Liver (tissue), 8 donors: ENCODE measurements at regions not wholly inside any gene's neighbourhood (a gene's known extent, or its start where the extent isn't known, plus 50 kb on each side); places are given as distances from the start of the nearest gene placed in this dataset.

Experiments used
- DNase-seq: peaks from one replicate; pipeline ENCODE4 v3.0.0-alpha.2; 2017; ENCODE audit warnings: low spot score
- H3K27ac ChIP-seq, 2 donors: one replicate each; pipeline ENCODE4 v1.7.0; 2013; ENCODE audit warnings: inconsistent platforms in 2 of 2, low read length in 2 of 2, control low read depth in 1 of 2, low read depth in 1 of 2, mild to moderate bottlenecking in 1 of 2
- H3K27me3 ChIP-seq, 4 donors: one replicate each; pipeline versions ENCODE4 v1.6.1 to v1.7.0; 2013; ENCODE audit warnings: low read length in 3 of 4, inconsistent platforms in 1 of 4, mild to moderate bottlenecking in 1 of 4, moderate library complexity in 1 of 4; ENCODE audit not compliant: control insufficient read depth in 4 of 4, insufficient read depth in 4 of 4
- H3K36me3 ChIP-seq, 4 donors: one replicate each; pipeline versions ENCODE4 v1.6.1 to v1.7.0; 2013; ENCODE audit warnings: low read length in 3 of 4, mild to moderate bottlenecking in 3 of 4, low read depth in 1 of 4, moderate library complexity in 1 of 4; ENCODE audit not compliant: control insufficient read depth in 4 of 4, insufficient read depth in 3 of 4
- H3K4me1 ChIP-seq, 4 donors: one replicate each; pipeline versions ENCODE4 v1.6.1 to v1.7.0; 2013; ENCODE audit warnings: low read length in 3 of 4, mild to moderate bottlenecking in 3 of 4, moderate library complexity in 1 of 4; ENCODE audit not compliant: control insufficient read depth in 4 of 4, insufficient read depth in 4 of 4
- H3K4me3 ChIP-seq, 3 donors: one replicate each; pipeline versions ENCODE4 v1.6.1 to v1.7.0; 2013; ENCODE audit warnings: low read length in 3 of 3, control low read depth in 1 of 3, low read depth in 1 of 3, mild to moderate bottlenecking in 1 of 3
- H3K9ac ChIP-seq, 2 donors: one replicate each; pipeline ENCODE4 v1.7.0; 2013; ENCODE audit warnings: low read length in 2 of 2, mild to moderate bottlenecking in 2 of 2, moderate library complexity in 2 of 2, control low read depth in 1 of 2, low read depth in 1 of 2
- H3K9me3 ChIP-seq, 4 donors: one replicate each; pipeline versions ENCODE4 v1.6.1 to v1.7.0; 2013; ENCODE audit warnings: low read length in 3 of 4; ENCODE audit not compliant: control insufficient read depth in 4 of 4
- EGR1 ChIP-seq, 2 donors: IDR thresholded peaks; 2 replicates each; pipeline ENCODE4 v1.6.1; 2016 to 2018; ENCODE audit warnings: antibody characterized with exemption in 2 of 2, low read depth in 2 of 2
- FOXA1 ChIP-seq: IDR thresholded peaks from 2 replicates; pipeline ENCODE4 v1.6.1; 2016; ENCODE audit warnings: antibody characterized with exemption
- GABPA ChIP-seq, 2 donors: IDR thresholded peaks in 1 of 2; conservative IDR thresholded peaks in 1 of 2; 2 replicates each; pipeline ENCODE4 v1.6.1; 2016; ENCODE audit warnings: antibody characterized with exemption in 2 of 2, mild to moderate bottlenecking in 1 of 2, moderate library complexity in 1 of 2
- HNF4A ChIP-seq, 2 donors: conservative IDR thresholded peaks; 2 replicates each; pipeline ENCODE4 v1.6.1; 2016; ENCODE audit warnings: antibody characterized with exemption in 2 of 2, mild to moderate bottlenecking in 2 of 2
- HNF4G ChIP-seq: IDR thresholded peaks from 2 replicates; pipeline ENCODE4 v1.6.1; 2016; ENCODE audit warnings: antibody characterized with exemption
- JUND ChIP-seq, 2 donors: IDR thresholded peaks; 2 replicates each; pipeline ENCODE4 v1.6.1; 2016; ENCODE audit warnings: antibody characterized with exemption in 2 of 2
- NR2F2 ChIP-seq: IDR thresholded peaks from 2 replicates; pipeline ENCODE4 v1.6.1; 2016; ENCODE audit warnings: antibody characterized with exemption
- RAD21 ChIP-seq, 2 donors: IDR thresholded peaks; 2 replicates each; pipeline ENCODE4 v1.6.1; 2016; ENCODE audit warnings: antibody characterized with exemption in 2 of 2, mild to moderate bottlenecking in 2 of 2
- RXRA ChIP-seq, 2 donors: IDR thresholded peaks; 2 replicates each; pipeline ENCODE4 v1.6.1; 2017 to 2018; ENCODE audit warnings: antibody characterized with exemption in 2 of 2, mild to moderate bottlenecking in 1 of 2
- SP1 ChIP-seq: IDR thresholded peaks from 2 replicates; pipeline ENCODE4 v1.6.1; 2018; ENCODE audit warnings: antibody characterized with exemption, mild to moderate bottlenecking
- TAF1 ChIP-seq: conservative IDR thresholded peaks from 2 replicates; pipeline ENCODE4 v1.6.1; 2016; ENCODE audit warnings: antibody characterized with exemption, mild to moderate bottlenecking
- YY1 ChIP-seq: IDR thresholded peaks from 2 replicates; pipeline ENCODE4 v1.6.1; 2016; ENCODE audit warnings: antibody characterized with exemption, mild to moderate bottlenecking
- WGBS: extraction: QIAGEN DNeasy Blood & Tissue Kit; methylation state at CpG from one replicate; pipeline ENCODE4 v1.1.7; 2013; 5-methylcytosine and 5-hydroxymethylcytosine counted together
- TF ChIP-seq, protein P1 (sequence below): fragments of 150-350 bp; IDR thresholded peaks from 2 replicates; pipeline ENCODE4 v1.5.1; 2017; ENCODE audit warnings: improper control_type of control experiment, low read depth, low read length; ENCODE audit not compliant: missing input control
- TF ChIP-seq, protein P2 (sequence below): IDR thresholded peaks from 2 replicates; pipeline ENCODE4 v1.6.1; 2016; ENCODE audit warnings: antibody characterized with exemption
- TF ChIP-seq, protein P3 (sequence below): IDR thresholded peaks from 2 replicates; pipeline ENCODE4 v1.6.1; 2016; ENCODE audit warnings: antibody characterized with exemption, mild to moderate bottlenecking
- donor health status: healthy.
- donor health status: healthy.
- donor health status: healthy.
- donor health status: healthy.
- donor health status: healthy.

DNA sequence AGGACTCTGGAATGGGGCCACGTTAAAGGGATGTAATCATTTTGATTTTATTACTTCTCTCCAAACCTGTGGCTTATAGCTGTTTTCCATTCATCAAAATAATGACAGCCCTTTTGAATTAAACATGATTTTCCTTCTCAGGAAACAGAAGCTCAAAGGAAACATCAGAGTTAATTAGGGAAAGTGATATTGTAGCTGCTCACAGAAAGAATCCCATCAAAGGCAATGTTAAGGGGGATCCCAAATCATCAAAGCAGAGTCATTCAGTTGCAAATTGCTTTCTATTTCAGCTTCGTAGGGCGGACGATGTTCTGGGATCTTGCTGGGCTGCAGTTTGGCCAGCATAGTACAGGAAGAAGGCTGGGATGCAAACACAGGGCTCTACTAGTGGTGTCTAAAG is 563.2 kb downstream of the CCSER2 start:
- Histone ChIP-seq H3K36me3 (no peaks in the 10 kb centered on the region), H3K27me3 (no peaks in the 10 kb centered on the region), H3K4me3 (no peak overlapping the region), H3K4me1 (no peaks in the 10 kb centered on the region), H3K27ac (no peak overlapping the region), H3K9ac (no peak overlapping the region), H3K9me3 (no peaks in the 10 kb centered on the region)
- TF ChIP-seq RXRA (IDR thresholded peaks at IDR 0.05) (no peak), FOXA1 (no peak), SP1 (no peak), RAD21 (IDR thresholded peaks at IDR 0.05) (no peak), TAF1 (no peak), HNF4G (no peak), JUND (IDR thresholded peaks at IDR 0.05) (no peak), YY1 (no peak)
- TF ChIP-seq, protein P1, sequence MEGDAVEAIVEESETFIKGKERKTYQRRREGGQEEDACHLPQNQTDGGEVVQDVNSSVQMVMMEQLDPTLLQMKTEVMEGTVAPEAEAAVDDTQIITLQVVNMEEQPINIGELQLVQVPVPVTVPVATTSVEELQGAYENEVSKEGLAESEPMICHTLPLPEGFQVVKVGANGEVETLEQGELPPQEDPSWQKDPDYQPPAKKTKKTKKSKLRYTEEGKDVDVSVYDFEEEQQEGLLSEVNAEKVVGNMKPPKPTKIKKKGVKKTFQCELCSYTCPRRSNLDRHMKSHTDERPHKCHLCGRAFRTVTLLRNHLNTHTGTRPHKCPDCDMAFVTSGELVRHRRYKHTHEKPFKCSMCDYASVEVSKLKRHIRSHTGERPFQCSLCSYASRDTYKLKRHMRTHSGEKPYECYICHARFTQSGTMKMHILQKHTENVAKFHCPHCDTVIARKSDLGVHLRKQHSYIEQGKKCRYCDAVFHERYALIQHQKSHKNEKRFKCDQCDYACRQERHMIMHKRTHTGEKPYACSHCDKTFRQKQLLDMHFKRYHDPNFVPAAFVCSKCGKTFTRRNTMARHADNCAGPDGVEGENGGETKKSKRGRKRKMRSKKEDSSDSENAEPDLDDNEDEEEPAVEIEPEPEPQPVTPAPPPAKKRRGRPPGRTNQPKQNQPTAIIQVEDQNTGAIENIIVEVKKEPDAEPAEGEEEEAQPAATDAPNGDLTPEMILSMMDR, result no peak
- TF ChIP-seq, protein P2, sequence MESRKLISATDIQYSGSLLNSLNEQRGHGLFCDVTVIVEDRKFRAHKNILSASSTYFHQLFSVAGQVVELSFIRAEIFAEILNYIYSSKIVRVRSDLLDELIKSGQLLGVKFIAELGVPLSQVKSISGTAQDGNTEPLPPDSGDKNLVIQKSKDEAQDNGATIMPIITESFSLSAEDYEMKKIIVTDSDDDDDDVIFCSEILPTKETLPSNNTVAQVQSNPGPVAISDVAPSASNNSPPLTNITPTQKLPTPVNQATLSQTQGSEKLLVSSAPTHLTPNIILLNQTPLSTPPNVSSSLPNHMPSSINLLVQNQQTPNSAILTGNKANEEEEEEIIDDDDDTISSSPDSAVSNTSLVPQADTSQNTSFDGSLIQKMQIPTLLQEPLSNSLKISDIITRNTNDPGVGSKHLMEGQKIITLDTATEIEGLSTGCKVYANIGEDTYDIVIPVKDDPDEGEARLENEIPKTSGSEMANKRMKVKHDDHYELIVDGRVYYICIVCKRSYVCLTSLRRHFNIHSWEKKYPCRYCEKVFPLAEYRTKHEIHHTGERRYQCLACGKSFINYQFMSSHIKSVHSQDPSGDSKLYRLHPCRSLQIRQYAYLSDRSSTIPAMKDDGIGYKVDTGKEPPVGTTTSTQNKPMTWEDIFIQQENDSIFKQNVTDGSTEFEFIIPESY, result no peak
- 70% methylated on average over 4 of the region's 4 CpGs for WGBS
- no peak for DNase-seq

DNA sequence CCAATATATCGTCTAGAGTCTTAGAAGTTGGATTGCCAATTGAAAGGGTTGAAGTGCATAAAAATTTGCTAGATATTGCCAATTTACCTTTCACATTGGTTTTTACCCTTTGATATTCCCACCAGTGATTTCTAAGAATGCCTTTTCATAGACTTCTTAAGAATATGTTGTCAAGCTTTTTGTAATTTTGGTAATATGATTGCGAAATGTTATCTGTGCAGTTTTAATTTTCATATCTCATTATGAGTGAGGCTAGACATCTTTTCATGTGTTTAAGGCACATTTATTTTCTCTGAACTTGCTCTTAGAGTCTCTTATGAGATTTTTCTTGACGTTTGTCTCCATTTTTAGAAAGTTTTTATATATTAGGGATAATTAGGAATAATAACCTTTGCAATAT is 567.2 kb downstream of the CCSER2 start:
- H3K9me3 ChIP-seq, result no peaks in the 10 kb centered on the region
- WGBS, result 61% methylated on average over 3 of the region's 3 CpGs
- H3K4me3 ChIP-seq, result no peak overlapping the region
- TF ChIP-seq, protein P3, sequence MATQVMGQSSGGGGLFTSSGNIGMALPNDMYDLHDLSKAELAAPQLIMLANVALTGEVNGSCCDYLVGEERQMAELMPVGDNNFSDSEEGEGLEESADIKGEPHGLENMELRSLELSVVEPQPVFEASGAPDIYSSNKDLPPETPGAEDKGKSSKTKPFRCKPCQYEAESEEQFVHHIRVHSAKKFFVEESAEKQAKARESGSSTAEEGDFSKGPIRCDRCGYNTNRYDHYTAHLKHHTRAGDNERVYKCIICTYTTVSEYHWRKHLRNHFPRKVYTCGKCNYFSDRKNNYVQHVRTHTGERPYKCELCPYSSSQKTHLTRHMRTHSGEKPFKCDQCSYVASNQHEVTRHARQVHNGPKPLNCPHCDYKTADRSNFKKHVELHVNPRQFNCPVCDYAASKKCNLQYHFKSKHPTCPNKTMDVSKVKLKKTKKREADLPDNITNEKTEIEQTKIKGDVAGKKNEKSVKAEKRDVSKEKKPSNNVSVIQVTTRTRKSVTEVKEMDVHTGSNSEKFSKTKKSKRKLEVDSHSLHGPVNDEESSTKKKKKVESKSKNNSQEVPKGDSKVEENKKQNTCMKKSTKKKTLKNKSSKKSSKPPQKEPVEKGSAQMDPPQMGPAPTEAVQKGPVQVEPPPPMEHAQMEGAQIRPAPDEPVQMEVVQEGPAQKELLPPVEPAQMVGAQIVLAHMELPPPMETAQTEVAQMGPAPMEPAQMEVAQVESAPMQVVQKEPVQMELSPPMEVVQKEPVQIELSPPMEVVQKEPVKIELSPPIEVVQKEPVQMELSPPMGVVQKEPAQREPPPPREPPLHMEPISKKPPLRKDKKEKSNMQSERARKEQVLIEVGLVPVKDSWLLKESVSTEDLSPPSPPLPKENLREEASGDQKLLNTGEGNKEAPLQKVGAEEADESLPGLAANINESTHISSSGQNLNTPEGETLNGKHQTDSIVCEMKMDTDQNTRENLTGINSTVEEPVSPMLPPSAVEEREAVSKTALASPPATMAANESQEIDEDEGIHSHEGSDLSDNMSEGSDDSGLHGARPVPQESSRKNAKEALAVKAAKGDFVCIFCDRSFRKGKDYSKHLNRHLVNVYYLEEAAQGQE, result no peak
- no peak for TF ChIP-seq SP1
- TF ChIP-seq RXRA (IDR thresholded peaks at IDR 0.05), result no peak
- no peak for TF ChIP-seq EGR1 (IDR thresholded peaks at IDR 0.05; ENCODE audit: low read depth in 2 of 2)
- no peak for TF ChIP-seq FOXA1
- no peak for TF ChIP-seq TAF1
- H3K4me1 ChIP-seq, result no peaks in the 10 kb centered on the region
- H3K36me3 ChIP-seq, result no peaks in the 10 kb centered on the region
- no peak overlapping the region for H3K9ac ChIP-seq
- no peak overlapping the region for H3K27ac ChIP-seq
- no peak for DNase-seq
- H3K27me3 ChIP-seq, result no peaks in the 10 kb centered on the region

GRCh38 chr10:84896909-84897308 is 568.5 kb downstream of the CCSER2 start:
- Histone ChIP-seq H3K9ac (no peak overlapping the region), H3K27me3 (no peaks in the 10 kb centered on the region), H3K9me3 (no peaks in the 10 kb centered on the region), H3K4me1 (no peaks in the 10 kb centered on the region), H3K27ac (no peak overlapping the region), H3K4me3 (no peak overlapping the region), H3K36me3 (no peaks in the 10 kb centered on the region)
- WGBS, result 77% methylated on average over 2 of the region's 2 CpGs
- TF ChIP-seq GABPA (IDR thresholded peaks at IDR 0.05 in 1 of 2, conservative IDR thresholded peaks at IDR 0.05 in 1 of 2), result no peak
- no peak for TF ChIP-seq NR2F2
- TF ChIP-seq FOXA1, result no peak
- no peak for TF ChIP-seq JUND (IDR thresholded peaks at IDR 0.05)
- no peak for TF ChIP-seq HNF4G
- TF ChIP-seq YY1, result no peak
- no peak for TF ChIP-seq HNF4A (conservative IDR thresholded peaks at IDR 0.05)
- TF ChIP-seq, protein P2, result no peak
- no peak for TF ChIP-seq RAD21 (IDR thresholded peaks at IDR 0.05)
- no peak for TF ChIP-seq TAF1
- TF ChIP-seq SP1, result no peak
- no peak for DNase-seq
